ENCODE measurements at regions not wholly inside any gene's neighbourhood (a gene's known extent, or its start where the extent isn't known, plus 50 kb on each side); places are given as distances from the start of the nearest gene placed in this dataset.
"Not testable (repeated sequence)": the region's sequence is repeated elsewhere in the genome, so short reads cannot be mapped to it uniquely, and the experiment has no call there.

DNA sequence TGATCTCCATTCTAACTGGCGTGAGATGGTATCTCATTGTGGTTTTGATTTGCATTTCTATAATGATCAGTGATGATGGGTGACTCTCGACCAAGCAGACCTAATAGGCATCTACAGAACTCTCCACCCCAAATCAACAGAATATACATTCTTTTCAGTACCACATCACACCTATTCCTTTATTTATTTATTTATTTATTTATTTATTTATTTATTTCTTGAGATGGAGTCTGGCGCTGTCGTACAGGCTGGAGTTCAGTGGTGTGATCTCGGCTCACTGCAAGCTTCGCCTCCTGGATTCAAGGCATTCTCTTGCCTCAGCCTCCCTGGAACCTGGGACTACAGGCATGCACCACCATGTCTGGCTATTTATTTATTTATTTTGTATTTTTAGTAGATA lies 496.3 kb downstream of the TENT5A start:
- DNase-seq (ENCODE audit: extremely low read depth, low read depth): not testable (repeated sequence)

DNA sequence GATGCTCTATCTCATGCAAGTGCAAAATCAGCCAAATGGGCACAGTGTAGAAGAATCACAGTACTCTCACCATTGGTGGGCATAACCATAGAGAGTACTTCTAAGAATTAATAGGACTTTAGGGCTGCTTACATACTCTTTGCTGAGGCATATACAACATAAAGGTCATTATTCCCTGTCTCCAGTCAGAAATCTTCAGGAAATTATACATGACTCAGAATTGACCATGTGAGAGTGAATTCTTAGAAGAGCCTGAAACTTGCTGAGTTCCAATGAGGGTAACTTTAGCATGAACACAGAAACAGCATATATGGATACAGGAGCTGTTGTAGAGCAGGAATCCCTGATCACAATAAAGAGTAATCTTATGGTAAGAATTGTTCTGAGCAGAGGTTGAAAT lies 498.7 kb downstream of the TENT5A start:
- no peak for DNase-seq (ENCODE audit: extremely low read depth, low read depth)

DNA sequence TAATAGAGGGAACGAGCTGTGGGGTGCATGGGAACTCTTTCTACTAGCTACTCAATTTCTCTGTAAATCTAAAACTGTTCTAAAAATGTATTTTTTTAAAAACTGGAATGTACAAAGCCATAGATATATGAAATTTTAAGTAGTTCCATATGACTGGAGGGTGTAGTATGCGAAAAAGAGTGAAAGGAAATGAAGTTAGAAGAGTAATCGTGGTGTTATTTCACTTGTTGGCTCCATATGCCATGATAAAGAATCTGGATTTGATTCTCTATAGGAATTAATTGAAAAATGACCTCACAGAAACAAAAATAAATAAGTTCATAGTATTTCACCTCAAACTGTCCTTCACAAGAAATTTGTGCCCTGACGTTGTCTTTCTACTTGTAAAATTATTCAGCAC lies 500.2 kb downstream of the TENT5A start:
- no peak for DNase-seq (ENCODE audit: extremely low read depth, low read depth)

DNA sequence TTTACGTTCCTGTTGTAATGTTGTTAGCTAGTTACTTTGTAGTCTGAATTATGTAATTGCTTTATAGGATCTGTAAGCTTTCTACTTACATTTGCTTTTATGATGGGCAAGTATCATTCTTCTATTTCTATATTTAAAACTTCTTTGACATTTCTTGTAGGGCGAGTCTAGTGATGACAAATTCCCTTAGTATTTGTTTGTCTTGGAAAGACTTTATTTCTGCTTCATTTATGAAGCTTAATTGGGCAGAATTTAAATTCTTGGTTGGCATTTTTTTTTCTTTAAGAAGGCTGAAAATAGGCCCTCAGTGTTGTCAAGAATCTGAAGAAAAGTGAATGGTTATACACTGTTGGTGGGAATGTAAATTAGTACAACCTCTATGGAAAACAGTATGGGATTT lies 506.3 kb downstream of the TENT5A start:
- no peak for DNase-seq (ENCODE audit: extremely low read depth, low read depth)

DNA sequence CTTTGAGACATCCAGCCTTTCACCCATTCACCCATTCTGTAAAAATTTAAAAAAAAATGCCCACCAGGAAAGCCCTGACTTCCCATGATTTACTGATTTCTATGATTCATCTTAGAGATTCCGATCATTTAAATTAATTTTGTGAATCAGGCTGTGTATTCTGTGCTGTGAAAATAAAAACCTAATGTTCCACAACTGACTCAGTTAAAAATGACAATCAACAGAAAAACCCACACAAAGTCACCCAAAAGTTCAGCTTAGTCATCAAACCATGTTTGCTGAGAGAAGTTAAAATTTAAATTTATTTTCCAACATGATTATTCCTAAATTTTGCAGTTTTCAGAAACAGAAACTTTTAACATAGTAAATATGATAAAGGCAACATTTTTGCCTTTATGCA lies 509.9 kb downstream of the TENT5A start:
- DNase-seq (ENCODE audit: extremely low read depth, low read depth): no peak

DNA sequence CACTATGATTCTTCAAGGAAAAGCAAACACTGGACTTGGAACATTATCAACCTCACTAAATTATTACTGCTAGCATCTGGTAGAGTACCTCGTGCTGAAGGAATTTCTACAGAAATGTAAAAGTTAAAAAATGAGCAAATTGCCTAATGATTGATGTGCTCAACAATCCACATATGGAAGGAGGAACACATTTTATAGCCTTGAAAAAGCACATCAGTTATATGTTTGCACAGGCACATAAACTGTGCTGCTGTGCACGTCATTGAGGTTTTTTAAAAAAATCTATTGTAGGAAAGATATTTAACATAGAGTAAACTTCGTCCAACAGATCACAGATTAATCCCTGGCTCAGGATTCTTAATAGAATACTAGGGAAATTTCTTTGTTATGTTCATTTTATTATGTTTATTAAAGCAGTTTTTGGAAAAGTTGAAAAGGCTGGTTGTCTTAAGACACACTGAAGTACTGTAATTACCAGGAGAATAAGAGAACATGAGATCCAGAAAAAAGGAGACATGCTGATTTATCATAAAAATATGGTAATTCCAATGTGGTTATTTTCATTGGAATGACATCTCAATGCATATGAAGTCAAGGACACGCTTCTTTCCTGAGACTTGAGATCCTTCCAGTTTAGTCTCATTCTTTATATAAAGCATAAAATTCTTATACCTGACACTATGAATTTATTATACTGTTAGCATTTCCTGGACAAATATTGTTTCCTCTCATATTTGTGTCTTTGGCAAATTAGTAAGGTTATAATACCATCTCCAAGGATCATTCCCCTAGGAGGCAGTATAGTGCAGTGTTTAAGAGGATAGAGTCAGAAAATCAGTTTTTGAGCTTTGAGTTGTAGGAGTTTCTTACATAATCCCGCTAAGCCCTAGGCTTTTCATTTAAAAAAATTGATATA lies 511.1 kb downstream of the TENT5A start:
- peak; percentile 36 for DNase-seq (ENCODE audit: extremely low read depth, low read depth)

DNA sequence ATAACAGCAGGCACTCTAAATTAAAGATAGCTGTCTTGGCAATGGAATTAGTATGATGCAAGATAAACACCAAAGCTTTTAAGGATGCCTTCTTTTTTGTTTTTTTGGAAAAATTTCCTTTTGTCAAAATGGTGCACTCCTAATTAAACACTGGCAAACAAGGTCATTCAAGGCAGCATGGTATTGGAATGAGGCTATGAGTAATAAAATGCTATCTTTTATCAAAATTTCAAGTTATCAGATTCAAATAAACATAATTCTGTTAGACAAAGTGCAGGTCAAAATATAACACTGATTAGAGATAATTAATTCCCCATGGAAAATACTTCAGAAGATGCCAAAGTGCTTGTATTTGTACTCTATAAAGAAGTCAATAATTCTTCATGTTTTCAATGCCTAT lies 514.1 kb downstream of the TENT5A start:
- no peak for DNase-seq (ENCODE audit: extremely low read depth, low read depth)

DNA sequence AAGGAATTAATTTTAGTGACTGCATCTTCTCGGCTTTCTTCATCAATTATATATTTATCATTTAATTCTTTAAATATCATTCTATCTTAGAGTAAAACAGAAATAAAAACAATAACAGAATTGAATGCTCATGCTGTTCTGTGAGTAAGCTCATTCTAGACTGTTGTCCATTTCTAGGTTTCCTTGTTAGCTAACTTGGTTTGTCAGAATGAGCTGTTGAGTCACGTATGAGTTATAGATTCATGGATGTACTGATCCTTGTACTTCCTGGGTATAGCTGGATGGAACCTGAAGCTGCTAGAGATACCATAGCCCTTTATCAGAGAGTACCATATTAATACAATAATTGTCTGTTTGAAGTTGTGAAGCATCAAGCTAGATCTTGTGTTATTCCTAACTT lies 515.3 kb downstream of the TENT5A start:
- DNase-seq (ENCODE audit: extremely low read depth, low read depth): no peak

DNA sequence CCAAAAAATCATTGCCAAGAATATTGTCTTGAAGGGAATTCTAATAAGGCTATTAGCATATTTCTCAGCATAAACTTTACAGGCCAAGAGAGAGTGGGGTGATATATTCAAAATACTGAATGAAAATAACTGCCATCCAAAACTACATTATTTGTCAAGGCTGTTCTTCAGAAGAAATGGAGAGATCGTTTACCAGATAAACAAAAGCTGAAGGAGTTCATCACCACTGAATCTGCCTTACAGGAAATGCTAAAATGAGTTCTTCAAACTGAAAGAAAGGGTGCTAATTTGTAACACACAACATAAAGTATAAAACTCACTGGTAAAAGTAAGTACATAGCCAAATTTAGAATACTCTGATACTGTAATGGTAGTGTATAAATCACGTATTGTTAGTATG lies 517.0 kb downstream of the TENT5A start:
- DNase-seq (ENCODE audit: extremely low read depth, low read depth): no peak

DNA sequence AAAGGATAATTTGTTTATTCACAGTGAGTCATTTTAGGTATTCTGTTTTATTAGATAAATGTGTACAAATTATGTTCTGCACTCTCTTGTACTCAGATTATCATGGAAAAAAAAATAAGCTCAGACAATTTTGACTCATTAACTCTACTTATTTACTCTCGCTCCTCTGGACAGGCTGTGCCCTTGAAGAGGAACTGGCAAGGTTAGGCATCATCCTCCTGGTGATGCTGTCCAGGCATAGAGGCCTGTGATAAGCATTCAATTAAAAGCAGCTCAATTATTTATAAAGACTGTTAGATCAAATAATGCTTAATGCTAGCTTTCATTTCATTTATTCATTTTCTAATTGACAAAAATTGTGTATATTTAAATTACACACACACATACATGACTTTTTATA lies 518.5 kb downstream of the TENT5A start:
- no peak for DNase-seq (ENCODE audit: extremely low read depth, low read depth)

DNA sequence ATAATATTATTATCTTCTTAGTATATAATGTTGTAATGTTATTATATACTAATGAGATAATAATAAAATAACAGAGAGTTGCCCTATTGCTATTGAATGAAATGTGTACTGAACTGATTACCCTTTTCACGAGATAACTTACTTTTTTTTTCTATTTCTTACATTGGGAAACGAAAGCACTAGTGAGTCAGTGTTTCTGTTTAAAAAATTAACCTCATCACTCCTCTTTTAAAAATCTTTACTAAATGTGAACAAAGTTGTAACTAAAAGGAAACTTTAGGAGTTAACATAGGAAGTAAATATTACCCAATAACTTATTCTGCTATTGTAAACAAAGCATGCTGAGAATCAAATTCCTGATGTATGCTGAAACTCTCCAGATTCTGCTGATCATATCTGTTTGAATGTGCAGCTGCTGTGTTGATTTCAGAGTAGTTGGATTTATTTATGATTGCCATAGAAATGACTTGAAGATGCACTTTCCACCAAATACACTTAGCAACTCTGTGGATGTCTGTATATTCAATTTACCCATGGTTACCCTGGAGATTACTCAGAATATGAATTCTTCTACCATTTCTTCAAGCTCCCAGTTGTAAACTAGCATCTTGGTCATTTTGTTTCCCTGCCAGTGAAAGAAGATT lies 523.4 kb downstream of the TENT5A start:
- peak; percentile 30 for DNase-seq (ENCODE audit: extremely low read depth, low read depth)

DNA sequence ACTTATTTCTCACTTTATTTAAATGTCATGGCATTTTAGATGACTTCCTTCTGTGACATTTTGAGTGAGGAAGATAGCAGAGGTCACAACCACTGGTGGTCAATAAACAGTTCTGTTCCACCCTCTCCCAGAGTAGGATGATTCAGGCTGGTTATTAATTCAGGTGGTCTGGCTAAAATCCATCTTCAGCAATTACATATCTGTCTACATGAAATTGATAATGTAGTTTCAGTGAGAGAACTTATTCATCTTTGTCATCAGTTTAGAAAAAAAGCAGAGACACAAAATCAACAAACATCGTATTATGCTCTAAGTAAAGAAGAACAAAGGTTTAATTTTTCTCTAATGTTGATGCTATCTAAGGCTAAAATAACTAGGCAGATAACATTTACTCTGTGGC lies 525.5 kb downstream of the TENT5A start:
- DNase-seq (ENCODE audit: extremely low read depth, low read depth): peak; percentile 1

DNA sequence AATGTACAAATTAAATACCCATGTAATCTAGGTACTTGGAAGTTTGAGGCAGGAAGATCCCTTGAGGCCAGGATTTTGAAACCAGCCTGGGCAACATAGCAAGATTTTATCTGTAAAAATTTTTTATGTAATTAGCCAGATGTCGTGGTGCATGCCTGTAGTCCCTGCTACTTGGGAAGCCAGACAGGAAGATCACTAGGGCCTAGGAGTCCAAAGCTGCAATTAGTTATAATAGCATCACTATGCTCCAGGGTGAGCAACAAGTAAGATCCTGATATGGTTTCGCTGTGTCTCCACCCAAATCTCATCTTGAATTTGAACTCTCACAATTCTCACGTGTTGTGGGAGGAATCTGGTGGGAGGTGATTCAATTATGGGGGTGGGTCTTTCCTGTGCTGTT lies 535.8 kb downstream of the TENT5A start:
- DNase-seq (ENCODE audit: extremely low read depth, low read depth): no peak

DNA sequence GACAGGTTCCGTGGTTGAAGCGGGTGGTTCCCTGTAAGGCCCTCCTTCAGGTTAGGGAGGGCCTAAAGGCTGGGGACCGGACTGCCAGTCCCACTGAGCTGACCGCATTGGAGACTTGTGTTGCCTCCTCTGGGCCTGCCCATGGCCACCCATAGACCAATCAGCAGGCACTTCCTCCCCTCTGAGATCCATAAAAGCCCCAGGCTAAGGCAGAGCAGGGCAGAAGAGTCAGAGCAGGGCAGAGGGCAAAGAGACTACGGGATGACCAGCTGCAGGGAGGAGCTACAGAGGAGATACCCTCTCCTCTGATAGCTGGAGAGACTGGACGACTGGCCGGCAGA lies 537.4 kb downstream of the TENT5A start:
- DNase-seq (ENCODE audit: extremely low read depth, low read depth): no peak

DNA sequence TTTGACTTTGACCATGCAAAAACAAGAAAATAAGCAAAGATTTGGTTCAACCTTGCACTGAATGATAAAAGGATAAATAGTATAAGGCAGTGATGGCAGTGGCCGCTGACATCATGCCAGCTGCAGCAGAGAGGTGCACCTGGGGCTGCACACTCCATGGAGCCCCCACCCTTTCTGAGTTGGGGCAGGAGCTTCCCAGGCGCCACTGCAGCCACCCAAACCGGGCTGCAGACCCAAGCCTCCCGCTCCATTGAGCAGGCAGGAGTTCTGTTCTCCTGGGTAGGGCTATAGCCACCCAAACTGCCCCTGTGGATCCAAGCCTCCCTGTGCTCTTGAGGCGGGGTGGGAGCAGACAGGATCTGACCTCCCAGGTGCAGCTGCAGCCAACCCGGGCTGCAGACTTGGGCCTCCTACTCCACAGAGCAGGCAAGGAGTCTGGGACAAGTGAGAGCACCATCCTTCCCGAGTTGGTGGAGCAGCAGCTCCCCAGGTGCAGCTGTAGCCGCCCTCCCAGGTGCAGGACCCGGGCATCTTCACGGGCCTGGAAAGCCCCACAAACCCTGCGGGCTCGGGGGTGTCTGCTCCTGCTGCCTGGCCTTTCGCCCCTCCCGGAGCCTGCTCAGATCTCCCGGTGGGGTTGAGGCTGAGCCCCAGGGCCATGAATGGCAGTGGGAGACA lies 537.9 kb downstream of the TENT5A start:
- DNase-seq (ENCODE audit: extremely low read depth, low read depth): no peak

DNA sequence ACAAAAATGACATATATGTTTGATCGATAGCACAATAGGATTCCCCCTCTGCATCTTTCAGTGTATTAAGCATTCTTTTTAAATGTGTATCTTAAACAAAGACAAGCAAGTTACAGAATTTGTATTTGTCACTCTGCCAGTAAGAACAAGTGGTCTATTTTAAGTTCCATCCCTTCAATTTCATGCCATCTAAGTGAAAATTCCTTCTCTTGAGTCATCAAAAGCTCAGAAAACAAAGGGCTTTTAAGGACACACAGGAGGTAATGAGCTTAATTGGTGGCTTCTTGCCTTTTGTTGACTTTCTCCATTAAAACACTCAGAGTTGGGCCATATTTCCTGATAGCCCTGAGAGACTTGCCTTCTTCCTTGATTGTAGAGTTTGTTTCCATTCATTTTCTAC lies 547.8 kb downstream of the TENT5A start:
- no peak for DNase-seq (ENCODE audit: extremely low read depth, low read depth)

DNA sequence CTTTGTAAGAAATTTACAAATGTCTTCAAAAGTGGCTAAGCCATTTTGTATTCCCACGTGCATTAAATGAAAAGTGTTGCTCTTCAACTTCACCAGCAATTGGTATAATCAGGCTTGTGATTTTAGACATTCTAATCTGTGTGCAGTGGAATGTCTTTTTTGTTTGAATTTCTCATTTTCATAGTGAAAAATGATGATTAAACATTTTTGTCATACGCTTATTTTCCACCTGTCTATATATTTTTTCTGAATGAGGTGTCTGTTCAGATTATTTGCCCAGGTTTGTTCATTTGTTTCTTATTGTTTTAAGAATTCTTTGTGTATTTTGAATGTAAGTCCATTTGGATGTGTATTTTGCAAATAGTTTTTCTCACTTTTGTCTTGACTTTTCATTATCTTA lies 558.1 kb downstream of the TENT5A start:
- DNase-seq (ENCODE audit: extremely low read depth, low read depth): no peak

DNA sequence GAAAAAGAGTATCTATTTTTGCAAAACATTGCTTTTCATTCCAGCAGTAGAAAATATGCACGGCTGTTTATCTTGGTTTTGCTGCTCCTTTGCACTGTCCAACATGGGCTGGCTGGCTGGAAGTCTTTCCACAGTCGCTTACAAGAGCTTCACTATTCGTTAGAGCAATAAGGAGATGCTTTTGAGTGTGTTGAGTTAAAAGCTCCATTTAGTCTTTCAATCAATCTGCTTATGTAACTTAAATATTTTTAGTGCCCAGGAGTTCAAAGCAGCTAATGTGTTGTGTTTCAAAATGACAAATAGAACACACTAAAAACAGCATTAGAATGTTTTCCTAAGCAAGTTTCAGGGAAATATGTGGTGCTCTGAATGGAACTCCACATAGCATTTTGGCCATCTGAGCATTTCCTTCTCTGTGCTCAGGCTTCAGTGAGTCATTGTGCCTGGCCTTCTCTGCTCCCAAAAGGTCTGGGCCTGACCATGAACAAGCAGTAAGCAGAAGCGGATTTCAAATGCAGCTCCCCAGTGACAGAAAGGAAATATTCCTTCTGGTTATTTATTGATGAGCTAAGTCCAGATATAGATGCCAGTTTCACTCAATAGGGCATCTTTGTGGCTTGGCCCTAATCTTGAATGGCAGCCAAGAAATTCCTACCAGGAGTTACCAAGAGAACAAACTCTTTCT lies 580.3 kb downstream of the TENT5A start:
- no peak for DNase-seq (ENCODE audit: extremely low read depth, low read depth)

DNA sequence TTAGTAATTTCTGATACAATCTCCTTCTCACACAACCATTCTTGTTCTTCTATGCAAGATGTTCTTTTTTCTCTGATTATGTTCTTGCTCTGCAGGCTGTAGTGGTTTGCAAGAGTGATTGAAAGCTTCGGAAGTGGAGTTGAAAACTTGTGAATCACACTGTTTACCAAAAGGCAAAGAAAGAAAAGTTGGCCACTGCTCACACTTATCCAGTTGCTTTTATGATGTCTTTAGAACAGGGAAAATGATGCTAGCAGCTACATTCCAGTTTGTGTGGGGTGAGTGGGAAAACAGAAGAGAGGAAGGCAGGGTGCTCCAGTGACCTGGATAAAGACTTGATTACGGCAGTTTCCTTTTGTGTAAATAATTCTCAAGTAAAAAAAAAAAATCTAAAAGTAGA lies 583.3 kb downstream of the TENT5A start:
- peak; percentile 18 for DNase-seq (ENCODE audit: extremely low read depth, low read depth)

DNA sequence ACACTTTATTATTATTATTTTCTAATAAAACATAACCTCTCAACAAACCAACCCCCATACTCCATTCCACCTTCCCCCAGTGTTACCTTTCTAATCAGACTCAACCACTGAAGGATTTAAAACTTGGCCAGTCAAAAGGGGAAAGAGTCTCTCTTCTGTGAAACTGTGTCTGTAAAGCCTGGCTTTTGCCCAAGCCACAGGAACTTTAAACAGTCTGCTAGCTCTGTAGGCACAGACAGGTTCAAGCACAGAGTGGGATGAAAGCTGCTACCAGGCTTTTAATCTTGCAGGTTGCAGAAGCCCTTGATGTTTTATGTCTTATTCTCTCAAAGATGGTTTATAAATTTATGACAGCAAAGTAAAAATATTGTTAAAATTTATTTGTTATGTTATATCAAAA lies 585.7 kb downstream of the TENT5A start:
- DNase-seq (ENCODE audit: extremely low read depth, low read depth): no peak

DNA sequence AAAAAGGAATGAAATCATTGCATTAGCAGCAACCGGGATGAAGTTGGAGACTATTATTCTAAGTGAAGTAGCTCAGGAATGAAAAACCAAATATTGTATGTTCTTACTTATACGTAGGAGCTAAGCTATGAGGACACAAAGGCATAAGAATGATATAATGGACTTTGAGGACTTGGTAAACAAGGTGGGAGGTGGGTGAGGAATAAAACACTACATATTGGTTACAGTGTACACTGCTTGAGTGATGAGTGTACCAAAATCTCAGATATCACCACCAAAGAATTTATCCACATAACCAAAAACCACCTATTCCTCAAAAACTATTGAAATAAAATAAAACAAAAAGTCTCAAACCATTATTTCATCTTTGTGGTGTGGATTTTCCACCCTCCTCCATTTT lies 593.5 kb downstream of the TENT5A start:
- no peak for DNase-seq (ENCODE audit: extremely low read depth, low read depth)

All from NCI-H460 (cell line).